Breast epithelium (tissue), 4 donors: ENCODE measurements at regions not wholly inside any gene's neighbourhood (a gene's known extent, or its start where the extent isn't known, plus 50 kb on each side); places are given as distances from the start of the nearest gene placed in this dataset.

Source experiments
- DNase-seq, 2 donors: peaks; one replicate each; pipeline ENCODE4 v3.0.0-alpha.2; 2019; ENCODE audit warnings: low spot score in 2 of 2
- H3K27ac ChIP-seq, 2 donors: fragments of 200-600 bp; sonication (generic) in 1 of 2; one replicate each; pipeline ENCODE4 v1.5.1; 2016 to 2019; ENCODE audit warnings: mild to moderate bottlenecking in 1 of 2
- H3K27me3 ChIP-seq, 2 donors: fragments of 200-600 bp; sonication (generic) in 1 of 2; one replicate each; pipeline versions ENCODE4 v1.5.1 to v1.6.0; 2017 to 2019; ENCODE audit warnings: control low read depth in 1 of 2, mild to moderate bottlenecking in 1 of 2
- H3K36me3 ChIP-seq: fragments of 200-600 bp; one replicate; pipeline ENCODE4 v1.5.1; 2019
- H3K4me1 ChIP-seq, 2 donors: fragments of 200-600 bp; sonication (generic); one replicate each; pipeline ENCODE4 v1.5.1; 2016 to 2019; ENCODE audit warnings: control low read depth in 1 of 2
- H3K4me3 ChIP-seq, 3 donors: fragments of 200-600 bp; sonication (generic); 1 replicate in 2 of 3; 2 replicates in 1 of 3; pipeline ENCODE4 v1.5.1; 2016 to 2019; ENCODE audit warnings: mild to moderate bottlenecking in 3 of 3, moderate library complexity in 2 of 3
- H3K9me3 ChIP-seq, 2 donors: fragments of 200-600 bp; sonication (generic) in 1 of 2; one replicate each; pipeline ENCODE4 v1.5.1; 2016 to 2019; ENCODE audit warnings: control low read depth in 1 of 2
- POLR2A ChIP-seq: fragments of 450-650 bp; IDR thresholded peaks from one replicate; pipeline ENCODE4 v1.6.1; 2016; ENCODE audit warnings: antibody characterized with exemption, mild to moderate bottlenecking, moderate library complexity
- POLR2AphosphoS5 ChIP-seq, 3 donors: sonication (generic); formaldehyde crosslinking; IDR thresholded peaks; one replicate each; pipeline ENCODE4 v1.6.1; 2017; ENCODE audit warnings: antibody characterized with exemption in 3 of 3
- intact Hi-C: fragments of 100-400 bp; cut with DNase I; formaldehyde crosslinking; loops from one replicate; pipeline ENCODE4 v1.15.1; 2023; ENCODE audit warnings: low total_unique reads

DNA sequence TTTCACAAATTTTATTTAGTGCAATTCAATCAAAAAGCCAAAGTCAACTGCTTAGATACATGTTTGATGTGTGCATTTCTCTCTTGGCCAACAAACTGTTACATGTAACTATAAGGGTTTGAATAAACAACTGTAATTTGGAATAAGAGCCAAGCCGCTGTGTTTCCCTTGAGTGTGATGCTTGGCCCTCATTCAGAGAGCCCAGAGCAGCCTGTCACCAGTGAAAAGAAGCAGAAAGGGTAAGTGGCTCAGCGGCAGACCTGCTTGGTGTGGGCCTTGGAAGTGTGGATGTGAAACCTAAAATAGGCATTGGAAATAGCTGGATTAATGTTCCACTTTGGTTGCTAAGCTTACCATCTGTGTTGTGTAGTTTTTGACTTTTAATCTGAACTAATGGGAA is 924.6 kb downstream of the OLFM4 start:
- no peak overlapping the region for H3K27ac ChIP-seq
- no peak for DNase-seq
- no peaks in the 10 kb centered on the region for H3K4me1 ChIP-seq
- no peaks in the 10 kb centered on the region for H3K27me3 ChIP-seq
- H3K9me3 ChIP-seq, result no peaks in the 10 kb centered on the region
- no peak for TF ChIP-seq POLR2A
- TF ChIP-seq POLR2AphosphoS5 (IDR thresholded peaks at IDR 0.05), result no peak
- peaks cover 3% of the 10 kb centered on the region for H3K36me3 ChIP-seq
- intact Hi-C loops, result no loop called here
- no peak overlapping the region for H3K4me3 ChIP-seq
